GM11168 (cell line): ENCODE measurements at regions not wholly inside any gene's neighbourhood (a gene's known extent, or its start where the extent isn't known, plus 50 kb on each side); places are given as distances from the start of the nearest gene placed in this dataset.

Experiments
- in situ Hi-C: fragments of 300-500 bp; cut with MboI; formaldehyde crosslinking; loops from one replicate; pipeline ENCODE4 v1.12.0; 2022; ENCODE audit warnings: low sequenced_read_pairs; ENCODE audit not compliant: unreplicated experiment

GRCh38 chr2:37830636-37831035 lies 94.5 kb upstream of the RMDN2 start:
- in situ Hi-C loops, result loop anchor here (5.0 kb wide), 1 partner anchor 418 kb away; no protein-coding TSS in a partner anchor

DNA sequence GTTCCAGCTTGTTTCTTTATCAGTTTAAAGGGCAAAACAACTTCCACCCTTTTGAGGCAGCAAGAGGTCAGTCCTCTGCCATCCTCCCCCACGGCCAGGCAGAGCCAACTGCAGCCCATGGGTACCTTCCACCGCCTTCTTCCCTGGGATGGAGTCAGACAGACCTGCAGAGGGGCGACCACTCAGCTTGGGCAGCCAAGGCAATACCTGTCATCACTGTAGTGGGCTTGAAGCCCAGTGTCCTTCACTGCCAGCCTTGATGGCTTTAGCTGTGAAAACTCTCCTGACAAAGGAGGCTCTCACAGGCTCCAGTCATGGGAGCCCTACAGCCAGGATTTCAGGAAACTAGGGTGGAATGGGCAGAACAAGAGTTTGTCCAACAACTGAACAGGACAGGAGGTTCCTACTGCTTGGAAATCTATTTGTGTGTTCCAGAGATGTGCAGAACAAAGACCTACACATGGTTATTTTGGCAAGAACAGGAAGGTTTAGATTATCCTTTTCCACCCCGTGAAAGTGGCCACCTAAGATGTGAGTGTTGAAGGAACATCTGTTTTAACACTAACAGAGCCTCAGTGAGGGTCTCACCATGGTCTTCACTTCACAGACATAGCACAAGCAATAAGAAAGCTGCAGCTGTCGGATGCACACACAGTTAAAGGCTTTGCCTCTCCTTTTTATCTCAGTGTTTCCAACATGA lies 93.9 kb upstream of the RMDN2 start:
- in situ Hi-C loops, result loop anchor here (5.0 kb wide), 1 partner anchor 419 kb away; no protein-coding TSS in a partner anchor

DNA sequence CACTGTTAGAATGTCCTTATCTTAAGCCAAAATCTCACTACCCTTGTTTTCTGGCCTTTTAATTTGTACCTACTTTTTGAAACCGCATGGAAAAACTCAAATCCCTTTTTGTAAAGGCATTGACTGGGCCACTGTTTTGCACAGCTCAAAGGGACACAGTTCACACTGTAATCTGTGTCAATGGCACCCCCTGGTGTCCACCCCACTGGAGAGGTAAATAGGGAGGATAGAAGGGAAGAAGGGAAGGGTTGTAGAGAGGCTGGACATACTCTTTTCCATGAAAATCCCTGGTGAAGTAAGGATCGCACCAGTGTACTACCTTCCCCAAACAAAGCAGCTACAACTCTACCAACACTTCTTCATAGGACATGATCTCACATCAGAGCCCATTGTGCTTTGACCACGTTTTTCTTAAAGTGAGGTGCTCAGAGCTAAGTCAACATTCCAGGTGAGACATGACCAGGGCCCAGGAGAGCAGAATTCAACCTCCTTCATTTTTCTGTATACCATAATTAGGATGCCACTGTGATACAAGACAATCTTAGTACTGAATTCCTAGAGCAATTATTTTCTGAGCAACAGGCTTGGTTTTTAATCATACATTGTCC lies 92.4 kb upstream of the RMDN2 start:
- in situ Hi-C loops, result loop anchor here (5.0 kb wide), 1 partner anchor 420 kb away; no protein-coding TSS in a partner anchor

GRCh38 chr2:37833423-37833822 lies 91.7 kb upstream of the RMDN2 start:
- in situ Hi-C loops, result loop anchor here (5.0 kb wide), 1 partner anchor 421 kb away; no protein-coding TSS in a partner anchor

DNA sequence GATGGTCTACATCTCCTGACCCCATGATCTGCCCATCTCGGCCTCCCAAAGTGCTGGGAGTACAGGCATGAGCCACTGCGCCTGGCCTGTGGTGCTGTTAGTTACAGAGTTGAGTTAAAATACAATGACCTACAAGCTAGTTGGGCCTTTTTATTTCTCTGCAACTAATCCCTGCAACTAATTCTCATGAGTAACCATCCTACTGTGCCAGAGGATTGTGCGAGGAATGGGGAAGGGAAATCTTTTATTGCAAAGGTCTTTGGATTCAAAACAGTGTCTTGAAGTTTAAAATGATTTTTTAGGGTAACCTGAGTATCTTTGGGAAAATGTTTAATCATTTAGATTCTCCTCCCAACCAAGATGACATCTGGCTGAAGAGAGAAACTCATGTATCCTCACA lies 88.8 kb upstream of the RMDN2 start:
- in situ Hi-C loops, result no loop called here

GRCh38 chr2:37836711-37837110 lies 88.4 kb upstream of the RMDN2 start:
- in situ Hi-C loops, result no loop called here

- in situ Hi-C loops, result no loop called here
Observed at GRCh38 chr2:37837628-37838328, 87.3 kb upstream of the RMDN2 start.

GRCh38 chr2:37838541-37839167 lies 86.4 kb upstream of the RMDN2 start:
- in situ Hi-C loops, result no loop called here

DNA sequence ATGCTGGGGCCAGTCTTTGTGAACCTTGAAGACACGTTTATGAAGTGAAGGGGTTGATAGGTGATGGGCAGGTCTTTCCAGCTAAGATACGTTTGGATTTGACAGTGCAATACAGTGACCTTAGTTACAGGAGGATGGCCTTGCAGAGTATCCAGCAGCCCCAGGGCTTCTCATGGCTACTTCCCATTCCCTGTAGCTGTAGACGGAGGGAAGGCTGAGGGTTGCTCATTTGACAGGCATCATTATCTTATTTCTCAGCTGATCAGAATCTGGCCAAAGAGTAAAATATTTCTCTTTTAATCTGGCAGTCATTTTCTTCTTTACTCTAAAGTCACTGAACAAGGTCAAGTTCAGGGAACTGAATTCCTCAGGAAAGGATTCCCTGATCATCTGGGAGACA lies 85.1 kb upstream of the RMDN2 start:
- in situ Hi-C loops, result no loop called here

DNA sequence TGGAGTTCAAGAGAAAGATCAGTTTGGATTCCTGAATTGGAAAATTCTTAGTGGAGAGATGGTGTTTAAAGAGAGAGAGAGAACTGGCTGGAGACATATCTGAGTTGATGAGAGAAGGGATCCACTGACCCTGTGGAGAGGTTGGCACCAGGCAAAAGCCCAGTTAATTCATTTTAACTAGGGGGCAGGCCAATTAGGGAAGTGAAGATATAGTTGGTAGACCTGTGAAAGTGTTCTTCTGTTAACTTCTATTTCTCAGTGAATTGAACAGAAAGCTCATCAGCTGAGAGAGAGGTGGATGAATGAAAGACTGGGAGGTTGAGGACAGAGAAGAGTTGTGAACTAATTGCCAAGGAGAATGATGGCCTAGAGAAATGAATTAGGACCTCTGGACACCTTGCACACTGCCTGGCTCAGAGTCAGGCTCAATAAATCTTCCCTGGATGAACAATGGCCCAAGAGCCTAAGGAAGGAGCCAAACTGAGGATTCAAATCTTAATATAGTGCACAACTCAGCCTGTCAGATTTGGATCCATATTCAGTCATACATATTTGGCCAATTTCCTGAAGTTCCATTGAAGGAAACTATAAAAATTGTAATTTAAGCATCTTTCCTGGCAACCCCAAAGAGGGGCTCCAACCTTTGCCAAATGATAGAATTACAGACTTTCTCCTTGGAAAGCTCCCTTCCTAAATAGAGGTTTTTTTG lies 82.2 kb upstream of the RMDN2 start:
- in situ Hi-C loops, result no loop called here

DNA sequence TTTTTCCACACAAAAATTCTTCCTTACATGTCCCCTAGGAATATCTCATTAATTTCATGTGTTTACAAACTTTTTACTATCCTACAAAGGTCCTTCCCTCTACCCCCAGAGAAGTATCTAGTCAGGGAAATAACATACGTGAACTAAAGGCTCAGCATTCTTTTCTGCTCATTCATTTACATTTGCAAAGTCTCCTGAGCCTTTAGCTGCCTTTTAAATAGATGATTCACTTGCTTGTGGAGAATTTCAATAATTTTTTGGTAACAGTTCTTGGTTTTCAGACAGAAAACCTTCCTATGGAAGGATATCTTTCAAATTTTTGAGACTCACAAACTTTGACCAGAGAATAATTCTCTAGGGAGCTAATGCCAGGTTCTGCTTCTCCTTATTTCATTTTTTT lies 81.5 kb upstream of the RMDN2 start:
- in situ Hi-C loops, result no loop called here

DNA sequence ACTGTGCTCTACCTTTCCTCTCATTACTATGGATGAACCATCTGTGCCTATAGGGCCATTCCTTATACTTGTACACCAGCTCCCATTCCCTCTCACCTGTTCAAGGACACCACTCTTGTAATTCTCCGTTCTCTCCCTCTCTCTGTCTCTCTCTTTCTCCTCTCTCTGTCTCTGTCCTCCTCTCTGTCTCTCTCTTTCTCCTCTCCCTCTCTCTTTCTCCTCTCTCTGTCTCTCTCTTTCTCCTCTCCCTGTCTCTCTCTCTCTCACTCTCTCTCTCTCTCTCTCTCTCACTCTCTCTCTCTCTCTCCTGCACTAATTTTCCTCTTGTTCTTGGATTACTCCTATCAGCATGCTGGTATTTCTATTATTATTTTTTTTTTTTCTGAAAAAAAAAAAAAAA lies 78.9 kb upstream of the RMDN2 start:
- in situ Hi-C loops, result no loop called here

DNA sequence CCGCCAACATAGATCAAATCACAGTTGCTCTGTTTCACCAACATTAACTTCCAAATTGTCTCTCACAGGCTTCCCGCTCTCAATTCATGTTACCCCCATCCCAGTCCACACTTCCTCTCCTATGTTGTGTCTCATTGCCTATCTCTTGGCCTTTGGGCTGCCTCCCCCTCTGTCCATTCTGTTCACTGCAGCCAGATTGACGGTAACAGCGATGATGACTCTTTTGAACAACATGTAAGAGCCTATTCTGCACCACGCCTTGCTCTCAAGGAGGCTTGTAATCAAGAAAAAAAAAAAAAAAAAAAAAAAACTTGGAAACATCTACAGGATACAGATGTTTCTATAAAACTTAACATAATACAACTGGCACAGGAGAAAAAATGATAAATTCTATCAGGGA lies 77.3 kb upstream of the RMDN2 start:
- in situ Hi-C loops, result no loop called here

GRCh38 chr2:37848451-37848850 lies 76.6 kb upstream of the RMDN2 start:
- in situ Hi-C loops, result no loop called here

DNA sequence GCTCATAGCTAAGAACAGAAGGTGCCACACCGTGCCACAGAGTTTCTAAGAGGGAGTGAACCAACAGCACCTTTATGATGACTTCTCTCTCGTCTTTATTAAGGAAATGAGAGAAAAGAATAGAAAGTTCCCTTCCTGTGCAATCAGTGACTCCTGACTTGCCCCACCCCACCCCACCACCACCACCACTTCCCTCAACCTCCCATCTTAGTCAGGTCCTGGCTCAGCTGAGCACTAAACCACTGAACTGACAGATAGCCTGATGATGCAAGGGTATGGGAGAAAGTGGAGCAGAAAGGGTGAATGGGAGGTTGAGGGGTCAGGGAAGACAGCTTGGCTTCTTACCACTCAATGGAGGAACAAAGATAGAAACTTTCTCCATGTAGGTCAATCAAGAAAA lies 75.2 kb upstream of the RMDN2 start:
- in situ Hi-C loops, result no loop called here

- in situ Hi-C loops, result no loop called here
Observed at GRCh38 chr2:37851428-37851827, 73.7 kb upstream of the RMDN2 start.

GRCh38 chr2:37851828-37852584 lies 73.1 kb upstream of the RMDN2 start:
- in situ Hi-C loops, result no loop called here

GRCh38 chr2:37852585-37853014 lies 72.5 kb upstream of the RMDN2 start:
- in situ Hi-C loops, result no loop called here

- in situ Hi-C loops, result no loop called here
Observed at GRCh38 chr2:37854676-37855282, 70.3 kb upstream of the RMDN2 start.
